ENCODE measurements at regions not wholly inside any gene's neighbourhood (a gene's known extent, or its start where the extent isn't known, plus 50 kb on each side); places are given as distances from the start of the nearest gene placed in this dataset.

DNA sequence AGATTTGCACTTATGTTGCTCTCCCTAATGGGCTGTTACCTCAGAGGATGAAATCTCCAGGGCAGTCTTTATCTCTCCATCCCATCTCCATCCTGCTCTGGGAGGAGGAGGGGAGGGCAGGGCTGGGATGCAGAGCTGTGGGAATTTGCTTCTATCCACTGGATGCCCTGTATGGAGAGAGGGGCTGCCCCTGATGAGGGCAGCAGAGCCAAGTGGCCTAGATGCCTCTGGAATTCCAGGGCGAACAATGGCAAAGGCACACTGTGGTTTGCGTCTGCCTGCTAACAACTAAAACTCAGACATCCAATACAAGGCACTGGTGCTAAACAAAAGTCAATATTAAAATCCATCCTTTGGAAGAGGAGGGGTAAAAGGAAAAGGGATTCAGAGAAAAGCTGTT is 165.1 kb downstream of the COG6 start:
- TF ChIP-seq, protein P1, sequence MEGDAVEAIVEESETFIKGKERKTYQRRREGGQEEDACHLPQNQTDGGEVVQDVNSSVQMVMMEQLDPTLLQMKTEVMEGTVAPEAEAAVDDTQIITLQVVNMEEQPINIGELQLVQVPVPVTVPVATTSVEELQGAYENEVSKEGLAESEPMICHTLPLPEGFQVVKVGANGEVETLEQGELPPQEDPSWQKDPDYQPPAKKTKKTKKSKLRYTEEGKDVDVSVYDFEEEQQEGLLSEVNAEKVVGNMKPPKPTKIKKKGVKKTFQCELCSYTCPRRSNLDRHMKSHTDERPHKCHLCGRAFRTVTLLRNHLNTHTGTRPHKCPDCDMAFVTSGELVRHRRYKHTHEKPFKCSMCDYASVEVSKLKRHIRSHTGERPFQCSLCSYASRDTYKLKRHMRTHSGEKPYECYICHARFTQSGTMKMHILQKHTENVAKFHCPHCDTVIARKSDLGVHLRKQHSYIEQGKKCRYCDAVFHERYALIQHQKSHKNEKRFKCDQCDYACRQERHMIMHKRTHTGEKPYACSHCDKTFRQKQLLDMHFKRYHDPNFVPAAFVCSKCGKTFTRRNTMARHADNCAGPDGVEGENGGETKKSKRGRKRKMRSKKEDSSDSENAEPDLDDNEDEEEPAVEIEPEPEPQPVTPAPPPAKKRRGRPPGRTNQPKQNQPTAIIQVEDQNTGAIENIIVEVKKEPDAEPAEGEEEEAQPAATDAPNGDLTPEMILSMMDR (IDR thresholded peaks at IDR 0.05): no peak
- TF ChIP-seq POLR2A (IDR thresholded peaks at IDR 0.05): no peak

Measured in Peyer's patch (tissue), 4 donors.